GM21786 (cell line): ENCODE measurements at regions not wholly inside any gene's neighbourhood (a gene's known extent, or its start where the extent isn't known, plus 50 kb on each side); places are given as distances from the start of the nearest gene placed in this dataset.
A peak's percentile ranks its signal among the peaks of the same experiment; 100 is the strongest.

Experiments used
- ATAC-seq: cut with Tn5 transposase; IDR thresholded peaks from one replicate; pipeline ENCODE4 v1.9.1; 2021; ENCODE audit not compliant: unreplicated experiment

DNA sequence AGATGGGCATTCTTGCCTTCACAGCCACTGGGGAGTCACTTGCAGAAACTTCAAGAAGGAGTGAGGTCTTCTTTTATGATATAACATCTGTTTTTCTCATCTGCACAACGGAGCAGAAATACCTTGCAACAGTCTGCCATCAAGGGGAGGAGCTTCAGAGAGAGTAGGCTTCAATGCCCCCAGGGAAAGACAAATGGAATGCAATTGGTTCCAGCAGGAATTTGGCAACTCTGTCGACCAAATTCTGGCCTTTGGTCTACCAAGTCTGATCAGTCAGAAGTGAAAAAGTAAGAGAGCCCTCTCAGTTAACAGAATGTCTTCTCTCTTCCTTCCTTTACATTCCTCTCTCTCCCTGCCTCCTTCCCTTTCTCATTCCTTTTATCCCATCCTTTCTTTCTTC is 229.3 kb downstream of the IDS start:
- ATAC-seq: no peak

GRCh38 chrX:149274516-149275105 is 230.5 kb downstream of the IDS start:
- no peak for ATAC-seq

DNA sequence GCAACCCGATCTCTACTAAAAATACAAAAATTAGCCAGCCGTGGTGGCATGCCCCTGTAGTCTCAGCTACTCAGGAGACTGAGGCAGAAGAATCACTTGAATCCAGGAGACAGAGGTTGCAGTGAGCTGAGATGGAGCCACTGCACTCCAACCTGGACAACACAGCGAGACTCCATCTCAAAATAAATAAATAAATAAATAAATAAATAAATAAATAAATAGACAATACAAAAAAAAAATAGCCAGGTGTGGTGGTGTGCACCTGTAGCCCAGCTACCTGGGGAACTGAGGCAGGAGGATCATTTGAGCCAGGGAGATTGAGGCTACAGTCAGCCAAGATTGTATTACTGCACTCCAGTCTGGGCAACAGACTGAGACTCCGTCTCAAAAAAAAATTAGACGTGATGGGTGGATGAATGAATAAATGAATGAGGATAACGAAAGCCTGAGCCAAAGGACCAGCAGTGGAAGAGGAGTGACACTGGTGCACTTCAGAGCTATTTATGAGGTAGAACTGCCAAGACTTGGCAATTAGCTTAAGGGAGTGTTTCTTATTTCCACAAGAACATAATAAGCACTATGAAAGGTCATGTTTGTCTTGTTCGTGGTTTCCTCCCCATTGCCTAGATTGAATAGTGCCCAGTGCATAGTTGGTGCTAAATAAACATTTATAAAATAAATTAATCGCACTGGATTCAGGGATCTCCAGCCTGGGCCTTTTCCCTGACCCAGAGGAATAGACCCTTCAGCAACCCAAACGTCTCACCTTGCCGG is 232.2 kb downstream of the IDS start:
- no peak for ATAC-seq

DNA sequence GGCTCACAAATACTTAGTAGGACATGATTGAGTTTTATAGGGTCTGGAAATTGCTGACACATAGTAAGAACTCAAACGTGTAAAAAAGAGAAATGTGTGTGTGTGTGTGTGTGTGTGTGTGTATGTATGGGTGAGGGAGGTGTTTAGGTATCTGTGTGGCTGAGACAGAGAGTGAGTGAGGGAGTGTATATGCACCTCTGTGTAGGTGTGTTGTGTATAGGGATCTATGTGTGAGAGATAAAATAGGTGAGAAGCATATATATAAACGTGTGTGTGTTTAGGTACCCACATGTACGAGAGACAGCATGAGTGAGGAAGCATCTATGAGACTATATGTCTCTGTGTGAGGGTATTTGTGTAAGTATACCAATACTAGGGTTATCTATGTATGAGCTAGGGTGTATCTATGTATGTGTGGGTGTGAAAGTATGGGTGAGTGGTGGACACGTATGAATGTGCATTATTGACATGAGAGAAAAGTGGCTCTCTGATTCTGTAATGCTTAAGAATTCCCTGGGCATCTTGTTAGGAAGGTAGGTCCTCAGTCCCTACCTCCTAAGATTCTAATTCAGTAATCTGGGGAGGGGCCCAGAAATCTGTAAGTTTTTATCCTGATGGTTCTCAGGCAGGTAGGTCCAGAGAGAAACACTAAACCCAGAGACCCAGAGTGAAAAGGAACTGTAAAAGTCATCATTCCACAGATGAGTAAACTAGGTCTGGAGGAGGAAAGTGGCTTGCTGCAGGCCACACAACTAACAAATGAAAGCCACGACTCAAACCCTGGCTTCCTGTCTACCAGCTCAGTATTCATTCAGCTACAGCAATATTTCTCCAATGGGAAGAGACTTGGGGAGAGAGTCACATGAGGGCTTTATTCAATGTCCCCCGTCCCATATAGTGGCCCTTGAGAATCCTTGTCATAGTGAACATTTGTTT is 237.0 kb downstream of the IDS start:
- ATAC-seq: peak; percentile 80

DNA sequence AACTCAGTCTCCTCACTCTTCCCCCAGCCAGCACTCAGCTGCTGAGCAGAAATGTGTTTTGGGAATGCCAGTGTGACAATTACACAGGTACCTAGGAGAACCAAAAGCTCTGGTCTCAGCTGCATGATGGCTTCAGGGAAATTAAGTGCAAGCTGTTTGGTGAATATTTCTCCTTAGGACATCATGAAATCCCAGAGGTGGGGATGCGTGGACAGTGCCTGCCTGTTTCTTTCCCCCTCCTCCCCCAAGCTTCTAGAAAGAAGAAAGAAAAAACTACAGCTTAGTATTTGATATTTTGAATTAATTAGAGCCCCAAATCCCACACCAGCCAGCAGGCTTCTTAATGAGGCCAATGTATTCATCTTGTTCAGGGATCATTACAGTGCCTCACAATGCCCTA is 243.0 kb downstream of the IDS start:
- no peak for ATAC-seq

- ATAC-seq: no peak
Observed at GRCh38 chrX:149259241-149259640, 245.9 kb downstream of the IDS start.

DNA sequence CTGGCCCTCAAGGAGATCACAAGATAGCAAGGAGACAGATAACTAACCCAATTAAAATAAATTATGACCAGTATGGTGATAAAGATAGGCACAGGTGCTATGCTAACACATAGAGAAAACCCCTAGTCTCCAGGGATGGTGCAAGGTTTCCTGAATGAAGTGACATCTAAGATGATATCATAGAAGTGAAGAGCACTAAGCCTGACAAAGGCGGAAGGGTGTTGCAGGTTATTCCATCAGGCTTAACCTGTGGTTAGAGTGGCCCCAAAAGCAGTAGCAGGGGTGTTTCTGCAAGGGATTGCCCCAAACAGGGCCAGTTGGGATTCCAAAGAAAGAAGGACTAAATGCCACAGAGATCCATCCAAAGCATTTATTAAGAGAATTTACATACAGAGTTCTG is 249.2 kb downstream of the IDS start:
- peak; percentile 65 for ATAC-seq

- ATAC-seq: no peak
Observed at GRCh38 chrX:149248073-149248625, 257.0 kb downstream of the IDS start.

GRCh38 chrX:149230689-149231088 is 274.4 kb downstream of the IDS start:
- ATAC-seq: no peak

DNA sequence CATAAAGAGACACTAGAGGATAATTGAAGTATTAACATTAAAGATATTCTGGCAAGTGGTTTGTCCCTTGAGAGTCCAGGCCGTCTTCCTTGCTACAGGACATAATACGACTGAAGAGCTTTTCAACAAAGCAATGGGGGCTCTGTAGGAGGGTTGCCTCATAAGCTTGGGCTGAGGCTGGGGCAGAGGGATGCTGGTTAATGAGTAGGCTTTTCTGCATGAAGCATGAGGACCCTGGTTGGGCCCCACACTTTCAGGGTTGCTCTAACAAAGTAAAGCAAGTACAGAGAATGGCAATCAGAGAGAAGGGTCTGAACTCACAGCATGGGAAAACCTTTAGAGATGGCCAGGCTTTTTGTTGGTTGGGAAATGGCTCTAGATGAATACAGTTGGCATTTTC is 281.3 kb downstream of the IDS start:
- no peak for ATAC-seq

DNA sequence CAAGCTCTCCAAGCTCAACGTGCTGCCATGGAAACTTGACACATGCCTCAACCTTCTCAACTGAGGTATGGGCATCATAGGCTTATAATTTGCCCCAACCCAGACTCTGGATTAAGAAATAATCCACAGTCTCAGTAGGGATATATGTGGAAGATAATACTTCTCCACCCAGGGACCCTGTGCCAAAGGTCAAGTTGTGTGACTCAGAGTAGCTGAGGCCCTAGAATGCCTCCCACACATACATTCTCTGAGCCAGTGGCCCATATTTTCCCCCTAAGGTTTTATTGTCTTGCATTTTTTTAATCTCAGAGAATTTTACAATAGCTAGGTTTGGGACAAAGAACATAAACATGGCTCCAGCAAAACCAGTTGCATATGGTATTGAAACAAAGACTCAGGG is 283.1 kb downstream of the IDS start:
- ATAC-seq: no peak

- ATAC-seq: no peak
Observed at GRCh38 chrX:149221230-149221629, 283.9 kb downstream of the IDS start.

DNA sequence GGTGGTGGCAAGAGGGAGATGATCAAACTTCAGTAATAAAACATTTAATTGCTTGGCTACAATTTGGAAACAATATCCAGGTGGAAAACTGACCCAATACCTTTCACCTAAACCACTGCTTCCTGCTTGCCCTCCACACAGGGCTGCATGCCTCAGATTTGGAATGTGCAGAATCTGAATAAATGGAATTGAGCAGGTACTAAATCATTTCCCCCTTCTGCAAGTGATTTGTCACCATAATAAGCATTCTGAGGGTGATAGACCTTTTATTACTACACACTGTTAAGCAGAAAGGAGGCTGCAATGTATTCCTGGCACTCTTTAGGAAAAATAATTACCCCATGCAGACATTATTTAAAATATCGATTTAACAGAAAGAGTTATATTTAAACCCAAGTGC is 291.8 kb downstream of the IDS start:
- ATAC-seq: no peak

DNA sequence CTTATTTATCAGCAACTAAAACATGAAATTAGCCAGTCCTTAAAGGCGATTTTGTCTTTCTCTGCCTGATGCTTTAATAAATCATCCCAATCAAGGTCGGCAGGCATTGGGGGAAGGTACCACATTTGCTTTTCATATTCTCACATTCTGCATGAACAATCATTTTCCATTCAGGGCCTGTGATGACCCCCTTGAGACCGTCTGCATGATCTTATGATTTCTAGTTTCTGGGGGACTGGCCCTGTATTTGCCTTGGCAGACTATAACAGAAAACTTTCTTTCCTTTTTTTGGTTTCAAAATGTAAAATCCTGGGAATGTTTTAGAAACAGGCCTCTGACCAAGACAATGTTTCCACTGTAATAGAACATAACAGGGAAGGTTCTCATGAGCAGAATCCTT is 296.8 kb downstream of the IDS start:
- ATAC-seq: no peak

DNA sequence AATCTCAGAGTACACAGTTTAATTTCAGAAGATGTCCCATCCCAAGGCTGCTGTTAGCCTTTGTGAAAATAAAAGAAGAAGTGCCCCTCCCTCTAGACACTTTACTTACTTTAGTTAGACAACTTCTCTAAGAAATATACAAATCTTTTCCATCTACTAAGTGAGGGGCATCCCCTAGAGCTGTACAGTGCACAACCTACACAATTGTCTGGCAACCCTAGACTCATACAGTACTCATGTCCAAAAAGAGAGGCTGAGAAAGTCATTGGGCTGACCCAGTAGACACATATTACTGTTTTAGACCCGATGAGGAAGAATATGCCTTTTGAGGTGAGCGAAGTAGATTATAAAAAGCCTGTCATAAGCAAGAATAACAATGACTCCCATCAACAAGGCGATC is 297.6 kb downstream of the IDS start:
- ATAC-seq: no peak

GRCh38 chrX:149205937-149206336 is 299.2 kb downstream of the IDS start:
- ATAC-seq: peak; percentile 58

GRCh38 chrX:149205081-149205480 is 300.0 kb downstream of the IDS start:
- no peak for ATAC-seq

GRCh38 chrX:149199734-149200133 is 305.4 kb downstream of the IDS start:
- ATAC-seq: no peak

- ATAC-seq: peak; percentile 85
Observed at GRCh38 chrX:149198980-149199732, 305.9 kb downstream of the IDS start.

- no peak for ATAC-seq
Observed at GRCh38 chrX:149185087-149185486, 320.0 kb downstream of the IDS start.
